Osteocyte (in vitro differentiated cells): ENCODE measurements at regions not wholly inside any gene's neighbourhood (a gene's known extent, or its start where the extent isn't known, plus 50 kb on each side); places are given as distances from the start of the nearest gene placed in this dataset.

Source experiments
- DNase-seq: peaks from one replicate; pipeline ENCODE4 v3.0.0; 2021; ENCODE audit warnings: mixed read lengths; ENCODE audit not compliant: unreplicated experiment; ENCODE audit errors: extremely low spot score
- H3K27ac Mint-ChIP-seq: one replicate; pipeline ENCODE4 v1.8.0; 2021; ENCODE audit warnings: mild to moderate bottlenecking, mixed read lengths; ENCODE audit not compliant: unreplicated experiment
- H3K27me3 Mint-ChIP-seq: one replicate; pipeline ENCODE4 v1.8.0; 2021; ENCODE audit warnings: mixed read lengths; ENCODE audit not compliant: unreplicated experiment
- H3K36me3 Mint-ChIP-seq: one replicate; pipeline ENCODE4 v1.8.0; 2021; ENCODE audit warnings: mixed read lengths; ENCODE audit not compliant: unreplicated experiment
- H3K4me1 Mint-ChIP-seq: one replicate; pipeline ENCODE4 v1.8.0; 2021; ENCODE audit warnings: mixed read lengths; ENCODE audit not compliant: unreplicated experiment
- H3K4me3 Mint-ChIP-seq: one replicate; pipeline ENCODE4 v1.8.0; 2021; ENCODE audit warnings: mild to moderate bottlenecking, moderate library complexity, mixed read lengths; ENCODE audit not compliant: unreplicated experiment
- H3K9me3 Mint-ChIP-seq: one replicate; pipeline ENCODE4 v1.8.0; 2021; ENCODE audit warnings: mixed read lengths; ENCODE audit not compliant: unreplicated experiment
- TF ChIP-seq, protein P1 (sequence below): fragments of 200-600 bp; sonication (generic); IDR thresholded peaks from 2 replicates; pipeline ENCODE4 v1.5.0; 2021; ENCODE audit warnings: antibody characterized with exemption, mild to moderate bottlenecking, moderate library complexity

DNA sequence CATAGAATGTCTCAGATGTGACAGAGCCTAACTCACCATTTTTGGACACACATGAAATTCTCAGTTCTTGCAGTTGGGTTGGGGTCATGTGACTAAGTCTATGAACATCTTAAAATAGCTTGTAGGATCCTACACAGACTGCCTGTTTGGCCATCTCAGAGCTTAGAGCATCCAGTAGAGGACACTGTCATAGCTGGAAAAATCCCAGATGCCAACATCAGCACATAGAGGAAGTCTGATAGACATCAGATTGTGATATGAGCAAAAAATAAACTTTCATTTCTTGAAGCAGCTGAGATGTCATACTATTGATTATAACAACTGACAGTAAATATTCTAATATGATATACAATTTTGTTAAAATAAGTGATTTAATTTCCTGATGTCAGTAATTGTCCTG is 207.1 kb downstream of the TRAM1L1 start:
- Mint-ChIP-seq H3K27ac (no peak overlapping the region), H3K9me3 (no peaks in the 10 kb centered on the region), H3K36me3 (no peaks in the 10 kb centered on the region), H3K27me3 (no peaks in the 10 kb centered on the region), H3K4me3 (no peak overlapping the region), H3K4me1 (no peaks in the 10 kb centered on the region)
- no peak for DNase-seq
- TF ChIP-seq, protein P1, sequence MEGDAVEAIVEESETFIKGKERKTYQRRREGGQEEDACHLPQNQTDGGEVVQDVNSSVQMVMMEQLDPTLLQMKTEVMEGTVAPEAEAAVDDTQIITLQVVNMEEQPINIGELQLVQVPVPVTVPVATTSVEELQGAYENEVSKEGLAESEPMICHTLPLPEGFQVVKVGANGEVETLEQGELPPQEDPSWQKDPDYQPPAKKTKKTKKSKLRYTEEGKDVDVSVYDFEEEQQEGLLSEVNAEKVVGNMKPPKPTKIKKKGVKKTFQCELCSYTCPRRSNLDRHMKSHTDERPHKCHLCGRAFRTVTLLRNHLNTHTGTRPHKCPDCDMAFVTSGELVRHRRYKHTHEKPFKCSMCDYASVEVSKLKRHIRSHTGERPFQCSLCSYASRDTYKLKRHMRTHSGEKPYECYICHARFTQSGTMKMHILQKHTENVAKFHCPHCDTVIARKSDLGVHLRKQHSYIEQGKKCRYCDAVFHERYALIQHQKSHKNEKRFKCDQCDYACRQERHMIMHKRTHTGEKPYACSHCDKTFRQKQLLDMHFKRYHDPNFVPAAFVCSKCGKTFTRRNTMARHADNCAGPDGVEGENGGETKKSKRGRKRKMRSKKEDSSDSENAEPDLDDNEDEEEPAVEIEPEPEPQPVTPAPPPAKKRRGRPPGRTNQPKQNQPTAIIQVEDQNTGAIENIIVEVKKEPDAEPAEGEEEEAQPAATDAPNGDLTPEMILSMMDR: no peak

DNA sequence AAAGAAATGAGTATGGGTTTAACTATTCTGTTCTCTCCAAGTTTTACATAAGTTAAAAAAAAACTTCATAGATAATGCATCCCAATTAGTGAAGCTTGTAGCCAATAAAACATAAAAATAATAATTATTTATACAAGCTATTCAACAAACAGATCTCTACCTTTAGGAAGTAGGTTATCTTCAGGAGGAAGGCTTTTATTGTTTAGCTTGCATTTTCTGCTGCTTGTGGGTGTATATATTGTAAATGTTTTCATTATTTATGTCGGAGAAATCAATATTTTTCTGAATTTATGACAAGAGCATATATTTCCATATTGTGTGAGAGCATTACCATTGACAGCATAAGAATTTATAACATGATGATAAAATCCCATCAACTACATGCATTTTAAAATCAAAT is 208.3 kb downstream of the TRAM1L1 start:
- no peak overlapping the region for H3K27ac Mint-ChIP-seq

DNA sequence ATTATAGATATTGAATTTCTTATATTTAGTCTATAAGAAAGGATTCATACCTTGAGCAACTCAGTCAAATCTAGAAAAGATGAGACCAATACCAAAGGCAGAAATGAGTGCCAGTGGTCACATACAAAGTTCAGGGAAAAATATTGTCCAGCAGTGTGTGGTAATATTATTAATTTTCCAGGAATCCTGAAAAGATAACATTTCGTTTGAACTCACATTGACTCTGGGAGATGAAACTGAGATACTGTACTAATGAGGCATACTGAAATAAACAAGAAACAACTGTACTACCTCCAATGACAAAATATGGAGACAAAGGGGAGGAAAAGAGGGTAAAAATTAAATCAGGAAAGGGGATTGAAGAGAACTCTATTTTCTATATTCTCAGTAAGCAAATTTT is 212.4 kb downstream of the TRAM1L1 start:
- no peak overlapping the region for H3K27ac Mint-ChIP-seq
- TF ChIP-seq, protein P1: no peak
- no peak for DNase-seq
- no peaks in the 10 kb centered on the region for H3K36me3 Mint-ChIP-seq
- no peak overlapping the region for H3K4me3 Mint-ChIP-seq
- no peaks in the 10 kb centered on the region for H3K4me1 Mint-ChIP-seq
- no peaks in the 10 kb centered on the region for H3K27me3 Mint-ChIP-seq
- H3K9me3 Mint-ChIP-seq: no peaks in the 10 kb centered on the region

More for the DNA sequence above, 208.3 kb downstream of the TRAM1L1 start:
- Mint-ChIP-seq H3K27me3 (no peaks in the 10 kb centered on the region), H3K36me3 (no peaks in the 10 kb centered on the region), H3K4me3 (no peak overlapping the region), H3K4me1 (no peaks in the 10 kb centered on the region), H3K9me3 (no peaks in the 10 kb centered on the region)
- TF ChIP-seq, protein P1: no peak
- DNase-seq: no peak

DNA sequence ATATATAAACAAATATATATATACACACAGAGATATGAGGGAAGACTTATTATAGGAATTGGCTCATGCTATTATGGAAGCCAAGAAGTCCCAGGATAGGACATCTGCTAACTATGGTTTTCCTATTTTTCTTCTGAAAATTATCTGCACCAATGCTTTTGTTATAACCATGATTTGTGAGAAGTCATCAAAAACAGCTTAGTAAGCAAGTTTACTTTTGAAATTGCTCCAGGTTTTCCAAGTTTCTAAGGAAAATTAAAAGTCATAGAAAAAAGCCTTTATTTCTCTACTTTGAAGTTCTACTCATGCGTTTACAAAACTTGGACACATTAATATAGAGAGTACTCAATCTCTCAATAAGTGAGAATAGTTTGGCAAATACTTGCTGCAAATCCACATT is 213.1 kb downstream of the TRAM1L1 start:
- H3K27ac Mint-ChIP-seq: no peak overlapping the region
- no peaks in the 10 kb centered on the region for H3K9me3 Mint-ChIP-seq
- H3K27me3 Mint-ChIP-seq: no peaks in the 10 kb centered on the region
- H3K36me3 Mint-ChIP-seq: no peaks in the 10 kb centered on the region
- no peak overlapping the region for H3K4me3 Mint-ChIP-seq
- DNase-seq: no peak
- TF ChIP-seq, protein P1: no peak
- no peaks in the 10 kb centered on the region for H3K4me1 Mint-ChIP-seq

DNA sequence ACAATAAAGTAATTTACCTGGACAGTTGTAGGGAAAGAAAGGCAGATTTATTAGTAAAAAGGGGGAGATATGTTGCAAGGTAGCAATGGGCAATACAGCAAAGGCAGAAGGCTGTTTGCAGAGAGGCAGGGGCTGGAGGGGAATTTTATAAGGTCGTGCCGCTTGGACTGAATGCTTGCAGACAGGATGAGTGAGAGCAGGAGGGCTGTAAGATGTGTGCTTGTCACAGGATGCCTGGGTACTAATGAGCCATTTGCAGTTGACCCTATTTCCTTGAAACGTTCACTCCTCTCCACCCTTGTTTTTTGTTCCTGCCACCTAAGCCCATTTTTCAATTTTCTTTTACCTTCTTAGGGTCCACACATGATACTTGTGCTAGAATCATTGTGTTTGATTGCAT is 214.7 kb downstream of the TRAM1L1 start:
- H3K36me3 Mint-ChIP-seq: no peaks in the 10 kb centered on the region
- H3K4me1 Mint-ChIP-seq: no peaks in the 10 kb centered on the region
- H3K27ac Mint-ChIP-seq: no peak overlapping the region
- no peak for DNase-seq
- TF ChIP-seq, protein P1: no peak
- no peak overlapping the region for H3K4me3 Mint-ChIP-seq
- H3K27me3 Mint-ChIP-seq: no peaks in the 10 kb centered on the region
- no peaks in the 10 kb centered on the region for H3K9me3 Mint-ChIP-seq
